ENCODE measurements at regions not wholly inside any gene's neighbourhood (a gene's known extent, or its start where the extent isn't known, plus 50 kb on each side); places are given as distances from the start of the nearest gene placed in this dataset.

- TF ChIP-seq FOXP2 (optimal IDR thresholded peaks at IDR 0.05; ENCODE audit: control extremely low read depth, extremely low read length, insufficient read depth) (no peak), POLR2AphosphoS5 (IDR thresholded peaks at IDR 0.05; ENCODE audit: borderline replicate concordance, low read depth, low read length) (no peak)
Measured at GRCh38 chrX:98409867-98410266, 1526.2 kb downstream of the RPA4 start.
